ENCODE measurements at regions not wholly inside any gene's neighbourhood (a gene's known extent, or its start where the extent isn't known, plus 50 kb on each side); places are given as distances from the start of the nearest gene placed in this dataset.

DNA sequence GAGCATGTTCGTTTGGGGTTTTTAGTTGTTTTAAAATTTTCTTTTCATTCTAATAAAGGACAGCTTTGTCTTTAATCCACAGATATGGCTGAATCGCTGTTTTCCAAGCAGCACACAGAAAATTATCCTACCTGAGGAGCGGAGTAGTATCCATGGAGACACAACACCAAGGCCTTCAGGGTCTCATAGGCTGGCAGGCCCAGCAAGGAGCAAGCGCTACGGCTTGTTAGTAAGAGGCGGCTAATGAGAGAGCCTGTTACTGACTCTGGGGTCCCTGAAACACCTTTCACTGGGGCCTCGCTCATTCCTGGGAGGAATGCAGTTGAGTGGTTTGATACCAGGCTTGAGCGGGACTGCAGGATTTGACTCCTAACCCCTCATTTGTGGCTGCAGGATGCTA, 303.8 kb upstream of the CDH4 start:
- BruUV-seq (replicated peaks) = no TSS peak
- Histone ChIP-seq H3K27me3 (ENCODE audit: low read length) (no peaks in the 10 kb centered on the region), H3K9me3 (ENCODE audit: low read length) (peaks cover 3% of the 10 kb centered on the region; the same call in 1 of the 2 replicates), H3K4me1 (ENCODE audit: insufficient read depth, low read length) (no peaks in the 10 kb centered on the region), H3K36me3 (ENCODE audit: low read depth, low read length) (no peaks in the 10 kb centered on the region), H3K9ac (ENCODE audit: low read length) (no peak overlapping the region), H3K9me2 (replicated peaks; ENCODE audit: low read length) (no peaks in the 10 kb centered on the region), H4K20me1 (ENCODE audit: low read length) (no peaks in the 10 kb centered on the region), H3K4me3 (ENCODE audit: low read length) (no peak overlapping the region), H3K27ac (ENCODE audit: low read length) (no peak overlapping the region), H3K79me2 (ENCODE audit: low read length) (no peaks in the 10 kb centered on the region), H3K4me2 (ENCODE audit: low read length) (no peak overlapping the region), H2AFZ (ENCODE audit: low read length) (no peak overlapping the region), H3F3A (ENCODE audit: low read length, unreplicated experiment) (no peaks in the 10 kb centered on the region)
- ChIA-PET CTCF (no interaction called here), POLR2A (ENCODE audit: unreplicated experiment) (no interaction called here)
- ATAC-seq = no peak
- intact Hi-C loops (cut with micrococcal nuclease) = no loop called here
- no peak for DNase-seq
- TF ChIP-seq EZH2 (IDR thresholded peaks at IDR 0.05; ENCODE audit: low read length, unreplicated experiment) (no peak), EZH2phosphoT487 (IDR thresholded peaks at IDR 0.05; ENCODE audit: borderline replicate concordance, low read length) (no peak), CTCF (conservative IDR thresholded peaks at IDR 0.05; ENCODE audit: low read depth, low read length) (no peak)

DNA sequence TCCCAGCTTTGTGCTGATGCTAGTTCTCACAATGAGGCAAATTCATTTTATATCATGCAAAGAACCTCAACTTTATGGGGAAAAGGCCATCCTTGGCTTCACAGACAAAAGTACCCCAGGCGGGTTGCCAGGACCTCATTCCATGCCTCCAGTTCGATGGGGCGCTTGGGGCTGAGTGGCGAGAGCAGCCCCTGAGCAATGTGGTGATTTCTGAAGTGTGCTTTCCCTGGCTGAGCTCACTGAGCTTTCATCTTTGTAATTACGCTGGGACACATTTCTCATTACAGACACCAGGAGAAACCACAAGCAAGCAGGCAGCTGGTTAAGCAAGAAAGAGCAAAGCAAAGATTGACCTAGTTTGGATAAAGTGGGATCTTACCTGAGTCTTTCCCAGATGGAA, 301.5 kb upstream of the CDH4 start:
- ATAC-seq (no peak), DNase-seq (no peak)
- Histone ChIP-seq H3K9me3 (ENCODE audit: low read length) (peaks cover 12% of the 10 kb centered on the region; the same call in 1 of the 2 replicates), H3K27me3 (ENCODE audit: low read length) (no peaks in the 10 kb centered on the region), H3K79me2 (ENCODE audit: low read length) (no peaks in the 10 kb centered on the region), H3F3A (ENCODE audit: low read length, unreplicated experiment) (no peaks in the 10 kb centered on the region), H3K36me3 (ENCODE audit: low read depth, low read length) (no peaks in the 10 kb centered on the region), H3K4me3 (ENCODE audit: low read length) (no peak overlapping the region), H3K27ac (ENCODE audit: low read length) (no peak overlapping the region), H4K20me1 (ENCODE audit: low read length) (no peaks in the 10 kb centered on the region), H2AFZ (ENCODE audit: low read length) (no peak overlapping the region), H3K4me1 (ENCODE audit: insufficient read depth, low read length) (no peaks in the 10 kb centered on the region), H3K9ac (ENCODE audit: low read length) (no peak overlapping the region), H3K9me2 (replicated peaks; ENCODE audit: low read length) (no peaks in the 10 kb centered on the region), H3K4me2 (ENCODE audit: low read length) (no peak overlapping the region)
- ChIA-PET POLR2A (ENCODE audit: unreplicated experiment) (no interaction called here), CTCF (no interaction called here)
- TF ChIP-seq EZH2 (IDR thresholded peaks at IDR 0.05; ENCODE audit: low read length, unreplicated experiment) (no peak), EZH2phosphoT487 (IDR thresholded peaks at IDR 0.05; ENCODE audit: borderline replicate concordance, low read length) (no peak), CTCF (conservative IDR thresholded peaks at IDR 0.05; ENCODE audit: low read depth, low read length) (no peak)
- BruUV-seq (replicated peaks) = no TSS peak
- intact Hi-C loops (cut with micrococcal nuclease) = no loop called here

GRCh38 chr20:60950974-60951373, 301.1 kb upstream of the CDH4 start:
- no peaks in the 10 kb centered on the region for H3K79me2 ChIP-seq (ENCODE audit: low read length)
- no peaks in the 10 kb centered on the region for H3K9me2 ChIP-seq (replicated peaks; ENCODE audit: low read length)
- intact Hi-C loops (cut with micrococcal nuclease) = no loop called here
- no peak overlapping the region for H3K4me2 ChIP-seq (ENCODE audit: low read length)
- no peaks in the 10 kb centered on the region for H3K36me3 ChIP-seq (ENCODE audit: low read depth, low read length)
- ChIA-PET POLR2A (ENCODE audit: unreplicated experiment) (no interaction called here), CTCF (no interaction called here)
- H2AFZ ChIP-seq (ENCODE audit: low read length) = no peak overlapping the region
- no peaks in the 10 kb centered on the region for H3F3A ChIP-seq (ENCODE audit: low read length, unreplicated experiment)
- H3K27me3 ChIP-seq (ENCODE audit: low read length) = no peaks in the 10 kb centered on the region
- peaks cover 16% of the 10 kb centered on the region; the same call in 1 of the 2 replicates for H3K9me3 ChIP-seq (ENCODE audit: low read length)
- H3K4me3 ChIP-seq (ENCODE audit: low read length) = no peak overlapping the region
- no peak overlapping the region for H3K27ac ChIP-seq (ENCODE audit: low read length)
- no TSS peak for BruUV-seq (replicated peaks)
- no peak for TF ChIP-seq EZH2 (IDR thresholded peaks at IDR 0.05; ENCODE audit: low read length, unreplicated experiment)
- TF ChIP-seq CTCF (conservative IDR thresholded peaks at IDR 0.05; ENCODE audit: low read depth, low read length) = no peak
- no peak for TF ChIP-seq EZH2phosphoT487 (IDR thresholded peaks at IDR 0.05; ENCODE audit: borderline replicate concordance, low read length)
- ATAC-seq = no peak
- no peak overlapping the region for H3K9ac ChIP-seq (ENCODE audit: low read length)
- no peaks in the 10 kb centered on the region for H4K20me1 ChIP-seq (ENCODE audit: low read length)
- H3K4me1 ChIP-seq (ENCODE audit: insufficient read depth, low read length) = no peaks in the 10 kb centered on the region
- DNase-seq = no peak
